ENCODE measurements at regions not wholly inside any gene's neighbourhood (a gene's known extent, or its start where the extent isn't known, plus 50 kb on each side); places are given as distances from the start of the nearest gene placed in this dataset.

DNA sequence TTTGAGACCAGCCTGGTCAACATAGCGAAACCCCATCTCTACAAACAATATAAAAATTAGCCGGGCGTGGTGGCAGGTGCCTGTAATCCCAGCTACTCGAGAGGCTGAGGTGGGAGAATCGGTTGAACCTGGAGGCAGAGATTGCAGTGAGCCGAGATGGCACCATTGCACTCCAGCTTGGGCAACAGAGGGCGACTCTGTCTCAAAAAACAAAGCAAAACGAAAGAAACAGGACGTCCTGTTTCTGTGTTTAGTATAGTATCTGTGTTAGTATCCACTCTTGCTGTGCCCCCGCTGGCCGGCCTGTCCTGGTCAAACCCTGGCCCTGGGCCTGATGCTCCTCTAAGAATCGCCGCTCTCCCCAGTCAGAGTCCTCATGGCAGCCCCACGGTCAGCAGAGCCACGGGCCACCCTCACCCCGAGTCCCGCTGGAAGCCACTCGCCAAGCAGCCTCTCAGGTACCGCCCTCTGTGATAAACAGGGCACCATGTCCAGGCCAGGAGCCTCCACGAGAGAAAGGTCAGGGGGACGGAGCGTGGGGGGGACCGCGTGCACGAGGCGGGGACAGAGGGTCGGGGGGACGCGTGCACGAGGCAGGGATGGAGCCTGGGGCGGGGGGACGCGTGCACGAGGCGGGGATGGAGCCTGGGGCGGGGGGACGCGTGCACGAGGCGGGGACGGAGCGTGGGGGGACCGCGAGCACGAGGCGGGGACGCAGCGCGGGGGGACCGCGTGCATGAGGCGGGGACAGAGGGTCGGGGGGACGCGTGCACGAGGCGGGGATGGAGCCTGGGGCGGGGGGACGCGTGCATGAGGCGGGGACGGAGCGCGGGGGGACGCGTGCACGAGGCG lies 384.5 kb downstream of the SMOC2 start:
- H3K36me3 ChIP-seq (ENCODE audit: control insufficient read depth, insufficient read depth, low read length) = no peaks in the 10 kb centered on the region
- H3K4me3 ChIP-seq (ENCODE audit: low read length) = no peak overlapping the region
- Mint-ChIP-seq H3K4me3 (no peak overlapping the region), H3K27ac (no peak overlapping the region), H3K27me3 (ENCODE audit: insufficient read depth) (no peaks in the 10 kb centered on the region), H3K36me3 (ENCODE audit: low read depth) (no peaks in the 10 kb centered on the region), H3K9me3 (no peaks in the 10 kb centered on the region), H3K4me1 (peaks cover 15% of the 10 kb centered on the region)
- TF ChIP-seq CTCF (conservative IDR thresholded peaks at IDR 0.05) = no peak
- no peak for DNase-seq
- H3K9ac ChIP-seq (ENCODE audit: extremely low read depth, low read length, poor library complexity, severe bottlenecking) = no peak overlapping the region
- no peaks in the 10 kb centered on the region for H3K4me1 ChIP-seq (ENCODE audit: control insufficient read depth, insufficient read depth, low read length)
- H3K27me3 ChIP-seq (ENCODE audit: control insufficient read depth, insufficient read depth, low read length, poor library complexity, severe bottlenecking) = no peaks in the 10 kb centered on the region
- no peaks in the 10 kb centered on the region for H3K9me3 ChIP-seq (ENCODE audit: control insufficient read depth, low read length)
- no peak overlapping the region for H3K27ac ChIP-seq (ENCODE audit: low read depth, low read length)
- WGBS, 2 experiments (ENCODE audit: insufficient coverage in 1 of 2, insufficient read length in 1 of 2) = 93 to 95% methylated on average over 17 to 67 of the region's 68 CpGs

GRCh38 chr6:168823397-168824212 lies 382.6 kb downstream of the SMOC2 start:
- H3K9ac ChIP-seq (ENCODE audit: extremely low read depth, low read length, poor library complexity, severe bottlenecking) = no peak overlapping the region
- no peak overlapping the region for H3K27ac Mint-ChIP-seq
- 57 to 63% methylated on average over 6 to 12 of the region's 12 CpGs for WGBS, 2 experiments (ENCODE audit: insufficient coverage in 1 of 2, insufficient read length in 1 of 2)
- no peaks in the 10 kb centered on the region for H3K9me3 ChIP-seq (ENCODE audit: control insufficient read depth, low read length)
- H3K4me3 ChIP-seq (ENCODE audit: low read length) = no peak overlapping the region
- H3K4me1 ChIP-seq (ENCODE audit: control insufficient read depth, insufficient read depth, low read length) = no peaks in the 10 kb centered on the region
- peaks cover 5% of the 10 kb centered on the region for H3K9me3 Mint-ChIP-seq
- no peak overlapping the region for H3K4me3 Mint-ChIP-seq
- no peak for TF ChIP-seq CTCF (conservative IDR thresholded peaks at IDR 0.05)
- no peaks in the 10 kb centered on the region for H3K36me3 ChIP-seq (ENCODE audit: control insufficient read depth, insufficient read depth, low read length)
- H3K36me3 Mint-ChIP-seq (ENCODE audit: low read depth) = no peaks in the 10 kb centered on the region
- peaks cover 15% of the 10 kb centered on the region for H3K4me1 Mint-ChIP-seq
- DNase-seq = peak; percentile 63
- peak overlapping the region; percentile 60 for H3K27ac ChIP-seq (ENCODE audit: low read depth, low read length)
- H3K27me3 Mint-ChIP-seq (ENCODE audit: insufficient read depth) = no peaks in the 10 kb centered on the region
- no peaks in the 10 kb centered on the region for H3K27me3 ChIP-seq (ENCODE audit: control insufficient read depth, insufficient read depth, low read length, poor library complexity, severe bottlenecking)

GRCh38 chr6:168822376-168822775 lies 381.4 kb downstream of the SMOC2 start:
- no peak for TF ChIP-seq CTCF (conservative IDR thresholded peaks at IDR 0.05)
- H3K9me3 Mint-ChIP-seq = peaks cover 5% of the 10 kb centered on the region
- no peaks in the 10 kb centered on the region for H3K36me3 Mint-ChIP-seq (ENCODE audit: low read depth)
- H3K4me1 Mint-ChIP-seq = peaks cover 13% of the 10 kb centered on the region
- Histone ChIP-seq H3K36me3 (ENCODE audit: control insufficient read depth, insufficient read depth, low read length) (no peaks in the 10 kb centered on the region), H3K9ac (ENCODE audit: extremely low read depth, low read length, poor library complexity, severe bottlenecking) (no peak overlapping the region), H3K27ac (ENCODE audit: low read depth, low read length) (no peak overlapping the region), H3K9me3 (ENCODE audit: control insufficient read depth, low read length) (no peaks in the 10 kb centered on the region), H3K27me3 (ENCODE audit: control insufficient read depth, insufficient read depth, low read length, poor library complexity, severe bottlenecking) (no peaks in the 10 kb centered on the region), H3K4me3 (ENCODE audit: low read length) (no peak overlapping the region), H3K4me1 (ENCODE audit: control insufficient read depth, insufficient read depth, low read length) (no peaks in the 10 kb centered on the region)
- H3K27me3 Mint-ChIP-seq (ENCODE audit: insufficient read depth) = no peaks in the 10 kb centered on the region
- no peak for DNase-seq
- no peak overlapping the region for H3K4me3 Mint-ChIP-seq
- H3K27ac Mint-ChIP-seq = no peak overlapping the region
- WGBS, 2 experiments (ENCODE audit: insufficient coverage in 1 of 2, insufficient read length in 1 of 2) = 85 to 93% methylated on average over 3 to 9 of the region's 9 CpGs

Measured in endodermal cell (in vitro differentiated cells).